ENCODE measurements at regions not wholly inside any gene's neighbourhood (a gene's known extent, or its start where the extent isn't known, plus 50 kb on each side); places are given as distances from the start of the nearest gene placed in this dataset.

- TF ChIP-seq YY1 (IDR thresholded peaks at IDR 0.05; ENCODE audit: insufficient read depth, insufficient read length) (no peak), ZNF274 (IDR thresholded peaks at IDR 0.05; ENCODE audit: low read depth, low read length) (no peak)
Observed at GRCh38 chr10:10527861-10528562, 489.7 kb upstream of the CELF2 start.
